ENCODE measurements at regions not wholly inside any gene's neighbourhood (a gene's known extent, or its start where the extent isn't known, plus 50 kb on each side); places are given as distances from the start of the nearest gene placed in this dataset.
A peak's percentile ranks its signal among the peaks of the same experiment; 100 is the strongest.
"Not testable (repeated sequence)": the region's sequence is repeated elsewhere in the genome, so short reads cannot be mapped to it uniquely, and the experiment has no call there.

DNA sequence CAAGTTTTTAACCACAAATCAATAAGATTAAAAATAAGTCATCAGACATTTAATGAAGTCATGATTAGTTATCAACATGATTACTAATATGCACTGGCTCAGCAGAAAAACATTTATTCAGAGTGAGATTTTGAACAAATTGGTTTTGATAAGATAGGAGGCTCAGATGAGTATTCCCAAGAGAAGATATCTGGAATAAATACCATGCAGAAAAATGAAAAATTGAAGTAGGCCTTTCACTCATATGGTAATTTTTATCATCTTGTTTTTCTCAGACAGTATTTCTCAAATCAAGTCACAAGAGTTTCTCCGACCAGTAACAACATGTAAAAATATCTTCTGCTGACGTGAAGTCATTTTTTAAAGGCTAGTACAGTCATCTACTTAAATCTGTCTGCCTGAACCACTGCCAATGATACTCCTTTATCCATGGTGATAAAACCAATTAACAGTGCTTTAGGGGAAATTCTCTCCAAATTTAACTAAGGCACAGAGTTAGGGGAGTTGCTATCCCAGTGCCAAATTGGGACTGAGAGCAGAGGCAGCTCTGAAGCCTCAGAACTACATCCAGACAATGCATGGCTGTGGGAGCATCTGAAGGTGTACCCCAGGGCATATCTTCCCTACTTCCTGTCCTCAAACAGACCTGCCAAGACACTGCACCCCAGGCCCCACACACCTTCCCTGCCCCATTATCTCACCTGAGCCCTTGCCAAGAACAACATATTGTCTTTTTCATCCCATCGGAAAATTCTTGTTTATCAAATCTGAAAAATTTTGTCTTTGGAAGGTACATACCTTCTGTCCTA is 105.5 kb upstream of the TSLP start:
- TF ChIP-seq CTCF (IDR thresholded peaks at IDR 0.05; ENCODE audit: low read depth, low read length): no peak

GRCh38 chr5:110968246-110969005 is 103.1 kb upstream of the TSLP start:
- Histone ChIP-seq H3K36me3 (no peaks in the 10 kb centered on the region), H3K4me3 (ENCODE audit: low read depth, low read length) (no peak overlapping the region), H3K9me3 (no peaks in the 10 kb centered on the region), H3K4me1 (no peaks in the 10 kb centered on the region), H3K27me3 (no peaks in the 10 kb centered on the region)
- no peak for DNase-seq
- no peak for TF ChIP-seq CTCF (IDR thresholded peaks at IDR 0.05; ENCODE audit: low read depth, low read length)

More for the DNA sequence above, 105.5 kb upstream of the TSLP start:
- Histone ChIP-seq H3K4me1 (no peaks in the 10 kb centered on the region), H3K36me3 (no peaks in the 10 kb centered on the region), H3K27me3 (no peaks in the 10 kb centered on the region), H3K4me3 (ENCODE audit: low read depth, low read length) (no peak overlapping the region), H3K9me3 (no peaks in the 10 kb centered on the region)
- no peak for DNase-seq

DNA sequence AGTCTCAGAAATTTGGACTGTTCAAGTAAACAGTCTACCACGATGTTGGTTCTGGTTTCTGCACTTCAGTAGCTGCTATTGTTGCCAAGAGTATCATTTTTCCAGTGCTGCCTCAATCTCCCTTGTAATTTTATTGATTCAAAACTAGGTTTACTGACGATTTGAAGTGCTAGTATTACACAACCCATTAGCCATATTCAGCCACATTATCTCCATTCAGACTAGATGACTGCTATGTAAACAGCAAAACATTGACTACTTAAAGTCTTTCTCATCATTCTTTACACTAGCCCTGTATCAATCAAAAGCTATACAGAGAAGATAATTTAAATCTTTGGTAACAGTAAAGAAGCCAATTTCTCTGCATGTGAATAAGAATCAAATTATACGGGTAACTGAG is 102.0 kb upstream of the TSLP start:
- no peak for DNase-seq
- TF ChIP-seq CTCF (IDR thresholded peaks at IDR 0.05; ENCODE audit: low read depth, low read length): no peak
- no peaks in the 10 kb centered on the region for H3K4me1 ChIP-seq
- no peaks in the 10 kb centered on the region for H3K9me3 ChIP-seq
- no peak overlapping the region for H3K4me3 ChIP-seq (ENCODE audit: low read depth, low read length)
- no peaks in the 10 kb centered on the region for H3K27me3 ChIP-seq
- no peaks in the 10 kb centered on the region for H3K36me3 ChIP-seq

DNA sequence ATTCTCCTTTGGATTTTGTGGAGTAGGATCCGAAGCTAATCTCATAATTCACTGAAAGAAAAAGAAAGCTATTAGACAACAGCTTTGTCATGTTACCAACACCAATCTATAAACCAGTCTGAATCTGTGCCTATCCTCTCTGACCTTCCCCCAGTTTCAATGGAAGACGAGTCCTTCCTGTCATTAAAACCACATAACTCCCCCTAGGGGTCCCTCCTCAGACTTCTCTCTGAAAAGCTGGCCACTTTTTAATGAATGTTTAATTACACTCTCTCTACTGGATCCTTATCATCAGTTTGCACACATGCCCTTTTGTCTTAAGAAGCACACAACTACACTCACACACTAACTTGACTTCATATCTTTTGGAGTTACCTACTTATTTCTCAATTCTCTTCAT is 98.0 kb upstream of the TSLP start:
- Histone ChIP-seq H3K4me1 (no peaks in the 10 kb centered on the region), H3K36me3 (no peaks in the 10 kb centered on the region), H3K4me3 (ENCODE audit: low read depth, low read length) (no peak overlapping the region), H3K27me3 (no peaks in the 10 kb centered on the region), H3K9me3 (no peaks in the 10 kb centered on the region)
- no peak for DNase-seq
- TF ChIP-seq CTCF (IDR thresholded peaks at IDR 0.05; ENCODE audit: low read depth, low read length): peak; percentile 23; the same call in 1 of the 2 replicates

GRCh38 chr5:110977915-110978314 is 93.6 kb upstream of the TSLP start:
- Histone ChIP-seq H3K9me3 (no peaks in the 10 kb centered on the region), H3K4me3 (ENCODE audit: low read depth, low read length) (no peak overlapping the region), H3K36me3 (no peaks in the 10 kb centered on the region), H3K4me1 (no peaks in the 10 kb centered on the region), H3K27me3 (no peaks in the 10 kb centered on the region)
- no peak for DNase-seq
- no peak for TF ChIP-seq CTCF (IDR thresholded peaks at IDR 0.05; ENCODE audit: low read depth, low read length)

GRCh38 chr5:110985882-110986281 is 85.6 kb upstream of the TSLP start:
- H3K36me3 ChIP-seq; H3K27me3 ChIP-seq; H3K4me3 ChIP-seq (ENCODE audit: low read depth, low read length); H3K4me1 ChIP-seq; H3K9me3 ChIP-seq; DNase-seq: not testable (repeated sequence)

DNA sequence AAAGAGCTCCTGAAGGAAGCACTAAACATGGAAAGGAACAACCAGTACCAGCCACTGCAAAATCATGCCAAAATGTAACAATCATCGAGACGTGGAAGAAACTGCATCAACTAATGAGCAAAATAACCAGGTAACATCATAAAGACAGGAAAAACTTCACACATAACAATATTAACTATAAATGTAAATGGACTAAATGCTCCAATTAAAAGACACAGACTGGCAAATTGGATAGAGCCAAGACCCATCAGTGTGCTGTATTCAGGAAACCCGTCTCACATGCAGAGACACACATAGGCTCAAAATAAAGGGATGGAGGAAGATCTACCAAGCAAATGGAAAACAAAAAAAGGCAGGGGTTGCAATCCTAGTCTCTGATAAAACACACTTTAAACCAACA is 83.9 kb upstream of the TSLP start:
- not testable (repeated sequence) for H3K27me3 ChIP-seq

More for the DNA sequence above, 83.9 kb upstream of the TSLP start:
- not testable (repeated sequence) for H3K4me3 ChIP-seq (ENCODE audit: low read depth, low read length); H3K4me1 ChIP-seq; H3K9me3 ChIP-seq; H3K36me3 ChIP-seq; DNase-seq
